GM12864 (cell line): ENCODE measurements at regions not wholly inside any gene's neighbourhood (a gene's known extent, or its start where the extent isn't known, plus 50 kb on each side); places are given as distances from the start of the nearest gene placed in this dataset.

Experiments used
- DNase-seq: peaks from one replicate; pipeline ENCODE4 v3.0.0-alpha.2; 2011; ENCODE audit warnings: low read depth
- H3K4me3 ChIP-seq: 2 replicates; pipeline ENCODE4 v1.5.1; 2011; ENCODE audit warnings: mild to moderate bottlenecking, low read depth, low read length, control low read depth
- TF ChIP-seq, protein P1 (sequence below): IDR thresholded peaks from 2 replicates; pipeline ENCODE4 v1.5.1; 2011; ENCODE audit warnings: low read depth, mild to moderate bottlenecking, moderate library complexity, low read length, control low read depth, inconsistent platforms; ENCODE audit errors: missing control alignments

DNA sequence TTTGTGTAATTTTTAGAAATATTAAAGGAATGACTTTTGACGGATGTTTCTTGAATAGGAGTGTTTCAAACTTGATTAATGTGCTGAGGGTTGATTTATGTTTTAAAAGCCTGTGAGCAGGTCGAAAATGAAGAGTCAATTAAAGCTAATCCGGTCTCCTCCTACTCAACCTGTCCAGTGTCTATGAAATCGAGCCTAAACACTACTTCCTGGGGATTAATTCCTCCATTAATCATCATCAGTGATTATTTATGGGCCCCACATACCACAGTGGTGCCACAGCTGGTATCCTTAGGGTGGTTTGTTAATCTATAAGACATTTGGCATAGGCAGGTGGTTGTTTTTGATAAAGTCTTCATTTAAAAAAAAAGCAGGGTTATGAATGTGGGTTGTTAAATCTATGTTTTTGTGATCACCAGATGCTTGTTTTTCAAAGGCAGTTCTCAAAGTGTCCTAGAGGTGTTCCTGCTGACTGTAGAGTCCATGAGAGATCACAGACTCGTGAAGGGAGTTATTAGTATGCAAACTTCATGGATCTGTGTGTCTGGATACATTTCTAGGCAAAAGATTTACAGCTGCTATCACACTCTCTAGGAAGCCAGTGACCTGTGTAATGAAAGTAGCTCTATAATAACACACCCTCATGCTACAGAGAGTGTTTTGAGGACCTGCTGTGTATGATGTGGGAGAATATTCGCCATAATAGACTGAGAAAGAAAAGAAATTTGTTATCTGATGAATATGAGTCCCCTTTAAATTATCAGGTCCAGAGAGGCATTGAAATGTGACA lies 308.6 kb downstream of the AKAIN1 start:
- TF ChIP-seq, protein P1, sequence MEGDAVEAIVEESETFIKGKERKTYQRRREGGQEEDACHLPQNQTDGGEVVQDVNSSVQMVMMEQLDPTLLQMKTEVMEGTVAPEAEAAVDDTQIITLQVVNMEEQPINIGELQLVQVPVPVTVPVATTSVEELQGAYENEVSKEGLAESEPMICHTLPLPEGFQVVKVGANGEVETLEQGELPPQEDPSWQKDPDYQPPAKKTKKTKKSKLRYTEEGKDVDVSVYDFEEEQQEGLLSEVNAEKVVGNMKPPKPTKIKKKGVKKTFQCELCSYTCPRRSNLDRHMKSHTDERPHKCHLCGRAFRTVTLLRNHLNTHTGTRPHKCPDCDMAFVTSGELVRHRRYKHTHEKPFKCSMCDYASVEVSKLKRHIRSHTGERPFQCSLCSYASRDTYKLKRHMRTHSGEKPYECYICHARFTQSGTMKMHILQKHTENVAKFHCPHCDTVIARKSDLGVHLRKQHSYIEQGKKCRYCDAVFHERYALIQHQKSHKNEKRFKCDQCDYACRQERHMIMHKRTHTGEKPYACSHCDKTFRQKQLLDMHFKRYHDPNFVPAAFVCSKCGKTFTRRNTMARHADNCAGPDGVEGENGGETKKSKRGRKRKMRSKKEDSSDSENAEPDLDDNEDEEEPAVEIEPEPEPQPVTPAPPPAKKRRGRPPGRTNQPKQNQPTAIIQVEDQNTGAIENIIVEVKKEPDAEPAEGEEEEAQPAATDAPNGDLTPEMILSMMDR = no peak
- DNase-seq = no peak
- H3K4me3 ChIP-seq = no peak overlapping the region

DNA sequence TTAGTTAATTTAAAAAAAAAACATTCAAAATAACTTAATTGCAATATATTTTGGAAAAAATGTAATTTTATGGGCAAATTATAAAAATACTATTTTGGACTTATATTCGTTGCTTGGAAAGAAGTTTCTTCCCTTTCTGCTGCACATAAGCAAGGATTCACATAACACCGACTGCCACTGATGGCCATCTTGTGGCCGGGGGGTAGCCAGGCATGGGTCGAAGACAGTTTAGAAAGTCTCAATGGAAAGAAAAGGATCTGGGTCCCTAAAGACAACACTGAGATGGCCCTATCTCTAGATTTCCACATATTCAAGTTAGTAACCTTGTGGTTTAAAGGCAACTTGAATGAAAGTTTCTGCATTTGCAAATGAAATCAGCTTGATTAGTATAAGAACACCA lies 318.6 kb downstream of the AKAIN1 start:
- no peak for DNase-seq
- no peak overlapping the region for H3K4me3 ChIP-seq
- TF ChIP-seq, protein P1 = no peak

DNA sequence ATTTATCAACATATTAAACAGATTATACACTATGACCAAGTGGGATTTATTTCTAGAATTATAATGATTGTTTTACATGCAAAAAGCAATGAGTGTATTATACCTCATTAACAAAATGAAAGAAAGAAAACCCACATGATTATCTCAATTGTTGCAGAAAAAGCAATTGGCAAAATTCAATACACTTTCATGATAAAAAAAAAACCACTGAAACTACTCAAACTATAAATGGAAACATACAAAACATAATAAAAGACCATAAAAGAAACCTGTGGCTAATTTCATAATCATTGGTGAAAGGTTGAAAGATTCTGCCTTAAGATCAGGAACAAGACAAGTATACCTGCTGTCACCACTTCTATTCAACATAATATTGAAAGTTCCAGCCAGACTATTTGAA lies 325.9 kb downstream of the AKAIN1 start:
- no peak for DNase-seq
- no peak overlapping the region for H3K4me3 ChIP-seq
- TF ChIP-seq, protein P1 = no peak

DNA sequence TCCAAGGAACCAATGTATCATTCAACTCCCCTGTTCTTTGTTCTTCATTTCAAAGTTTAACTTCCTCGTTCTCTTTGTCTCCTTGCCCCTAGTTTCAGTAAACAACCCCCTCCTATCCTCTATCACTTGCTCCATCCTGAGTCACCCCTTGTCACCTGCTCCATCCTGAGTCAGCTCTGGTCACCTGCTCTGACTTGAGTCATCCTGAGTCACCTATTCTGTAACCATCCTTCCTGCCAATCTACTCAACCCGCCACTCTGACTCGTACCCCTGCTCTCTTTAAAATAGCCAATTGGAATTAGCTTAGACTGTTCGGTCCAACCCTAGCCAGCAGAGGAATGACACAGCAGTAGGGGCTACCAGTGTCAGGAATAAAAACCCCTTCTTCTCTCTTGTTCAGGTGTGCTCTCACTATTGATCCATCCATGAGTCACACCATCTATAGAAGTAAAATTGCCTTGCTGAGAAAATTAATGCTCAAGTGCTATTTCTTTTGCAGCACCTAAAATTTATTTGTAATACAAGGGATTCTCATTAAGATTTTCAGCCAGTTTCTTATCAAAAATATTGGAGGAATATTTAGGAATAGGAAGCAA lies 326.8 kb downstream of the AKAIN1 start:
- H3K4me3 ChIP-seq = no peak overlapping the region
- no peak for DNase-seq
- TF ChIP-seq, protein P1 = no peak

DNA sequence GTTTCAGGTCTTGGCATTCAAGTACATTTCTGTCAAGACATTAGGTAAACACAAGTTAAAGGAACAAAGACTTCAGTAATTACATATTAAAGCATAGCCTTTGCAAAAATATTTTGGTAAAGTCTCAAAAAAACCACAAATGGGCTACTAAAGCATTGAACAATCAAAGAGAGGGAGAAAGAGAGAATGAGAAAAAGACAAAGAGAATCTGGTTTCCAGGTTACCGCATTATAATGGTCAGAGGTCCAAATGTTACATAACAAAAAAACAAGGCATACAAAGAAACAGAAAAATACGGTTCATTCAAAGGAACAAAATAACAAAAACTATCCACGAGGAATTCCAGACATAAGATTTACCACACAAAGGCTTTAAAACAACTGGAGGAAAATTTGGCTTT lies 327.9 kb downstream of the AKAIN1 start:
- DNase-seq = no peak
- H3K4me3 ChIP-seq = no peak overlapping the region
- TF ChIP-seq, protein P1 = no peak

DNA sequence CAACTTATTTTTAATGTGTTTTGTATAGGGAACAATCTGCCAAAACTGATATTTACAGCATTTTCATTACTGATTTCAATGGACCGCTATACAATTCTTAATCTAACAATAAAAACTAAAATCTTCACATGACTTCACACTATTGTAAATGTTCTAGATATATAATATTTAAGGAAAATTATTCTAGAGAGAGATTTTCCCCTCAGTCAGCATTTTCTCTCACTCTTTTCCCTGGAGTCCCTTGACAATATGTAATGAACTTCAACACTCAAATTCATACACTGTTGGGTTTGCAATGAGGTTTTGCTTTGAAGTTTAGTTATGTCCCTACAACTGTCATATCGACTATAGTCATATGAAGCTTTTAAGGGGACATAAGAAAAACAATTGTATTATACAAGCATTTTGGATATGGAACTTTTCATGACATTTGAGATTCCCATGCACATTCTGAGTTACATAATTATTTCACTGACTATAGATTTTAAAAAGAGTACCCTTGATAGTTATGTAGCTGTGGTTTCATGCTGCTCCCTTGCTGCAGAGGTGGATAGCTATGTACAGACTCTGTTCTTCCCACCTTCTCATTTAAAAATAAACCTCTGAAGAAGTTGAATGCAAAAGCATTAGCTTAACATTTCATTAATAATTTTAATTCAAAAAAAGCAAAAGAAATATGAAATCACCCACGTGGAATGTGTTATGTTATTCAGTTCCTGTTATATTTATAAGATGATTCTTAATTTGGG lies 338.5 kb downstream of the AKAIN1 start:
- H3K4me3 ChIP-seq = no peak overlapping the region
- TF ChIP-seq, protein P1 = no peak
- DNase-seq = no peak

DNA sequence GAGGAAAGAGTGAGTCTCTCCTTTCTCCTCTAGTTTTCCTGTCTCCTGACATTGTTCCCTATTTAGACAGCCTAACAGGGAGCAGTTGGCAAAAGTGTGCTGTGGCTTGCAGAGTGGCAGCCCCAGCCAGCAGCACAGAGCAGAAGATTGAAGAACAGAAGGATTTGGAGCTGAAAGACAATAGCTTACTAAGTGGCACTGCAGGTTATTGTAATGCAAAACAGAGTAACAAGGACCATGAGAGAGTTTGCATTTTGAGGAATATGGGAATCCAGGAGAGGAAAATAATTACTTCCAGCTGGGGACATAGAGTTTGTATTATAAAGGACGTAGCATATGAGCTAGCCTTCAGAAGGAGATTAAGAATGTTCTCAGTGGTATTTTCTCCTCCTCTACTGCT lies 342.4 kb downstream of the AKAIN1 start:
- no peak overlapping the region for H3K4me3 ChIP-seq
- no peak for DNase-seq
- TF ChIP-seq, protein P1 = no peak
